ENCODE measurements at regions not wholly inside any gene's neighbourhood (a gene's known extent, or its start where the extent isn't known, plus 50 kb on each side); places are given as distances from the start of the nearest gene placed in this dataset.

GRCh38 chr4:131054489-131055019, 1958.6 kb downstream of the C4orf33 start:
- DNase-seq (ENCODE audit: low read depth), result no peak

GRCh38 chr4:131061734-131062133, 1965.8 kb downstream of the C4orf33 start:
- DNase-seq (ENCODE audit: low read depth), result no peak

GRCh38 chr4:131063878-131064277, 1967.9 kb downstream of the C4orf33 start:
- no peak for DNase-seq (ENCODE audit: low read depth)

DNA sequence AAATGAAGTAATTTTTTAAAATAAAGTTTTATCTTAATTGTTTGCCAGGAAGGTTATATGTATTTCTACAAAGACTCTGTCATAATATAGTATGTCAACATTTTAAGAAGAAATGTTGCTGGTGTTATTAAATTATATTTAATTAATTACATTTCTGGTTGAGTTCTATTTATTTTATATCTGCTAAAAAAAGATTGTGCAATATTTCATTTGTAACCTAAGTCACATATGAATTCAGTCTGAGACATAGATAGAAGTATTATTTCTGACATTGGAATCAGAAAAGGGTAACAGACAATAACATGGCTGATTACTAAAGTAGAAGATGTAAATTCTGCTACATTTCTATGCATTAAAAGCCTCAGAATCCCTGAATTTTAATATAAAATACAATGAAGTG, 1985.1 kb downstream of the C4orf33 start:
- no peak for DNase-seq (ENCODE audit: low read depth)

- no peak for DNase-seq (ENCODE audit: low read depth)
These were observed 1989.0 kb downstream of the C4orf33 start for GRCh38 chr4:131084997-131085396.

GRCh38 chr4:131091896-131092295, 1995.9 kb downstream of the C4orf33 start:
- DNase-seq (ENCODE audit: low read depth), result no peak

DNA sequence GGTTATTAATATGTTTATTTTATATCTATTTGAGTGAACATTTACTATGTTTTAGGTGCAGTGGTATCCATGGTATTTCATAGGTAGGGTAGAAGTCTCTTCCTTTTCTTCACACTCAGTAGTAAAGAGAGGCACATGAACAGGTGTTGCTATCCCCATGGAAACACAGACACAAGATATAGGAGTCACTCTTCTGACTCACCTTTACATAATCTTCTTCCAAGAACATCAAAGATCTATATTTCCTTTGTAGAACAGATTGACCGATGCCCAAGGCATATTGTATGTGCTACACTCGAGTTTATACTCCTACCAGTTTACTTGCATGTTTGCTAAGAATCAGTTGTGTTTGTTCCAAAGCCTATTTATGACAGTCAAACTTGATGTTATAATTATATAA, 1997.4 kb downstream of the C4orf33 start:
- DNase-seq (ENCODE audit: low read depth), result no peak

GRCh38 chr4:131098976-131099375, 2003.0 kb downstream of the C4orf33 start:
- DNase-seq (ENCODE audit: low read depth), result no peak

- DNase-seq (ENCODE audit: low read depth), result no peak
These were observed 2017.3 kb downstream of the C4orf33 start for GRCh38 chr4:131113273-131113672.

GRCh38 chr4:131113704-131114103, 2017.8 kb downstream of the C4orf33 start:
- no peak for DNase-seq (ENCODE audit: low read depth)

DNA sequence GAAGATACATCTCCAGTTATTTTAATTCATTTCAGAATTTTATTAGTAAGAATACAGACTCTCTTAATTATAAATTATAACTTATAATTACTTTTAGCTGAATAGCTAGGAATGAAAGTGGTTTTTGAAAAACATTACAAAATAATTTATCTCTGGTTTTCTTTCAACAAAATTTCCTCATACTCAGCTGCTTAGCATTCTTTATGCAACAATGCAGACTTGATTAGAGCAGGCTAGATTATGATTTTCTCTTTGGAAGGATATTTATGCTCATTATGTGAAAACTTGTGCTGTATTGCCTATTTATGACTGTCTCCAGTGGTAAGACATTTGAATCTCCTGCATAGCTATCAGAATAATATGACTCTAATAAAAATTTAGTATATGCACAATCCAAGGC, 2023.7 kb downstream of the C4orf33 start:
- no peak for DNase-seq (ENCODE audit: low read depth)

DNA sequence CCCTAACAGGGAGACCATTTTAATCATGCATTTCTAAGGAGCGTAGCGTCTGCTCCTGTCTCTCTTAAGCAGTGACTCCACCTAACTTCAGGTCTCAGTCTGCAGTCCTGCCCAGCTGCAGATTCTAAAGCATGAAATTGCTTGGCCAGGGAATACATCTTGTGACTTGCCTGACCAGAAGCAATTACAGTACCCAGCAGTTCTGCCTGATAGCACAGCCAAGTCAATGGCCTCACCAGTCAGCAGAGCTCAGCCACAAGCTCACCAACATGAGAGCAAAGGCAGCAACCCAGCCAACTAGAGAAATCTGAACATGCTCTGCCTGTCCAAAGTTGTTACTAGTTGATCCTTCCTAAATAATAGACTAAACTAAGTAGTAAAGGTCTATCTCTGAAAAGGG, 2011.9 kb upstream of the PCDH10 start:
- no peak for DNase-seq (ENCODE audit: low read depth)

- no peak for DNase-seq (ENCODE audit: low read depth)
These were observed 1989.8 kb upstream of the PCDH10 start for GRCh38 chr4:131159261-131159660.

- DNase-seq (ENCODE audit: low read depth), result no peak
These were observed 1956.8 kb upstream of the PCDH10 start for GRCh38 chr4:131192318-131192717.

- DNase-seq (ENCODE audit: low read depth), result no peak
These were observed 1941.5 kb upstream of the PCDH10 start for GRCh38 chr4:131207589-131207988.

DNA sequence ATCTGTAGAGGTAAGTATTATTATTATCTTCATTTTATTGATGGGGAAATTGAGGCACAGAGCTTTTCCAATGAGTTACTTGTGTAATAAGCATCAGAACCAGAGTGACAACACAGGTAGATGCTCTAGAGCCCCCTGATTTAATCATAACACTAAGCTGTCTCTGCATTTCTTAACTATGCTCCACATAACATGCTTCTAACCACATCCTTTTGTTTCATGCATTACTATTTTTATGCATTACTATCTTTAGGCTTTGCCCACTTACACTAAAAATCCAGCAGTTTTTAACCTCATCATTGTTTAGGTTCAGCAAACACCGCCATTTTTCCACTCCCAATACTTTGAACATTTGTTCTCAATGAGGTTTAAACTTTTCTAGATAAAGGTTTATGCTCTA, 1900.8 kb upstream of the PCDH10 start:
- DNase-seq (ENCODE audit: low read depth), result no peak

GRCh38 chr4:131251321-131251720, 1897.8 kb upstream of the PCDH10 start:
- DNase-seq (ENCODE audit: low read depth), result no peak

- no peak for DNase-seq (ENCODE audit: low read depth)
These were observed 1891.9 kb upstream of the PCDH10 start for GRCh38 chr4:131257241-131257640.

DNA sequence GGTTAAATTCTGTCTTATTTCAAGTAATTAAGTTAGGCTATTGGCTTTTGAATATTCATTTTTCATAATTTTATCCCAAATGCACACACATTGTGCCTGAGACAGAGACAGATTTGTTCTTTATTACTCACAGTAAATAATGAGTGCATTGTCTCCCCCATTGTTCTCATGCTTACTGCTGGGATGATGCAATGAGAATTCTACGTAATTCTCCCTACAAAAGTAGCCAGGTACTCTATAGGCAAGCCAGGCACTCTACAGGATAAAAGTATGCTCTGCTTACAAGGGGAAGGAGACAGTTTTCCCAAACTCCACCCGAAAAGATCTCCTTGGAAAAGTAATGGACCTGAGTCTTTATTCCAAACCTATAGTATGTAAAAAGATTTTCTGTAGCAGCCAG, 1890.7 kb upstream of the PCDH10 start:
- no peak for DNase-seq (ENCODE audit: low read depth)

DNA sequence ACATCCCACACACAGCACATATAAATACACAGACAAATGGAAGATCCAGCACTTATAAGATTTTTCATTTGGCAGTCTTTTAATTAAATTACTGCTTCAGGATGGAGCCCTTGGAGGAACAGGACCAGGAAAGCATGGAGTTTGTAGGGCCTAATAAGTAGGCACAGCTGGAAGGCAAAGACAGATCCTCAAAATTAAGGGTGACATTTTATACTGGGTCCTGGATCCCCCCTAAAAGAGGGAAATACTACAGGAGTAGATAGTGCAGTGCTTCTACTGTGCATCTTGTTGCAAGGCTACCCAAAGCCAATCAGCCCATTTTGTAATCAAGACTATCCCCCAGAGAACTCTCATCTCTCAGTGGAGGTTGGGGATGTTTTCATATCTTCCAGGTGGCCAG, 1860.7 kb upstream of the PCDH10 start:
- no peak for DNase-seq (ENCODE audit: low read depth)

GRCh38 chr4:131296192-131296591, 1852.9 kb upstream of the PCDH10 start:
- DNase-seq (ENCODE audit: low read depth), result no peak

DNA sequence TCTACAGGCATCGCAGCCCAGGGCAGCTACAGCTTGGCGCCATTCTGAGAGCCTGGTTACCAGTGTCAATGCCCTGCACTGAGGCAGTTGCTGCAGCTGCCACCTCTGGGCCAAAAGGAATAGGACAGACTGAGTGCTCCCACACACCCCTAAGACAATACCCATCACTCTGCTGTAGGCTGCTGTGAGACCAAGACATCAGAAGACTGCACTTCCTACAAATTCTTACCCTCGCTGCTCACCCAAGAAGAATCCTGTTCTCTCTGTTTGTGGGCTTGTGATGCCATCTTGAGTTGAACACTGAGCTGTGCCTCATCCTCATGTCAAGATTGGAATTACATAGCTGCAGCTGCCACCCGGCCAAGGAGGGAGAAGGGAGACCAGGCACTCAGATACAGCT, 1847.0 kb upstream of the PCDH10 start:
- no peak for DNase-seq (ENCODE audit: low read depth)

DNA sequence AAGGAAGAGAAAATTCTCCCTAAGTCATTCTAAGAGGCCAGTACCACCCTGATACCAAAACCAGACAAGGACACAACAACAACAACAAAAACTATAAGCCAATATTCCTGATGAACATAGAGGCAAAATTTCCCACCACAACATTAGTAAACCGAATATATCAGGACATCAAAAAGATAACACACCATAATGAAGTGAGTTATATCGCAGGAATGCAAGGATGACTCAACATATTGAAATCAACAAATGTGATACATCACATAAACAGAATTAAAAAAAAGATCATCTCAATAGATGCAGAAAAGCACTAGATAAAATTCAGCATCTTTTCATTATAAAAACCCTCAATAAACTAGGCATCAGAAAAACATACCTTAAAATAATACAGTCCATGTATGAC, 1844.4 kb upstream of the PCDH10 start:
- no peak for DNase-seq (ENCODE audit: low read depth)

DNA sequence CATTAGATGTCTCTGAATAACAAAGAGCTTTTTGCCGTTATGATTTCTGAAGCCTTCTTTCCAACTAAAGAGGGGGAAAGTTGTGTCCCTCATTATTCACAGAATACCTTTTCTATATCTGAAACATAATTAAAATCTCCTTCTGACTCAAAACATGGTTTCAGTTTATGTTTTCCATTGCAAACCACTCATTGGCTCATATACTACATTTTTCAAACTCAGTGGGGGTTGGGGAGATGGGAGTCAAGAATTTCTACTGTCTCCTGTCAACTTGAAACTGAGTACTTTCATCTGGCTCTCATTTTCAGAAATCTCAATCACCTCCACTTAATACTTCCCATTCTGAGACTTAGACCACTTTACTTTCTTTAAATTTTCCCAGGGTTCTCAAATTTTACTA, 1839.5 kb upstream of the PCDH10 start:
- no peak for DNase-seq (ENCODE audit: low read depth)

DNA sequence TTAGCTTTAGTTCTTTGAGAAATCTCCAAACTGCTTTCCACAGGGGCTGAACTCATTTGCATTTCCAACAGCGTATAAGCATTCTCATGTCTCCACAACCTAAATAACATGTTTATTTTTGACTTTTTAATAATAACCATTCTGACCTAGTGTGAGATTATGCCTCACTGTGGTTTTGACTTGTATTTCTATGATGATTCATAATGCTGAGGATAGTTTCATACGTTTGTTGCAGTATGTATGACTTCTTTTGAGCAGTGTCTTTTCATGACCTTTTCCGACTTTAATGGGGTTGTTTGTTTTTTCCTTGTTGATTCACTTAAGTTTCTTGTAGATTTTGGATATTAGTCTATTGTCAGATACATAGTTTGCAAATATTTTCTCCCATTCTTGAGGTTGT, 1833.0 kb upstream of the PCDH10 start:
- no peak for DNase-seq (ENCODE audit: low read depth)

Data from activated T-cell treated with anti-CD3 and anti-CD28 coated beads for 1 hour (primary cell).